ENCODE measurements at regions not wholly inside any gene's neighbourhood (a gene's known extent, or its start where the extent isn't known, plus 50 kb on each side); places are given as distances from the start of the nearest gene placed in this dataset.

- H3K36me3 Mint-ChIP-seq (ENCODE audit: low read depth), result no peaks in the 10 kb centered on the region
- no peaks in the 10 kb centered on the region for H3K27me3 Mint-ChIP-seq
- ATAC-seq (ENCODE audit: low read depth), result no peak
Measured at GRCh38 chr7:11946794-11947193, 114.8 kb upstream of the THSD7A start.

GRCh38 chr7:11950281-11950680 is 118.3 kb upstream of the THSD7A start:
- intact Hi-C loops (cut with micrococcal nuclease), result no loop called here
- Mint-ChIP-seq H3K9me3 (peaks cover 6% of the 10 kb centered on the region), H3K36me3 (ENCODE audit: low read depth) (no peaks in the 10 kb centered on the region), H3K27ac (no peak overlapping the region), H3K27me3 (no peaks in the 10 kb centered on the region), H3K4me3 (no peak overlapping the region), H3K4me1 (no peaks in the 10 kb centered on the region)
- DNase-seq (no peak), ATAC-seq (ENCODE audit: low read depth) (no peak)
- TF ChIP-seq CTCF (IDR thresholded peaks at IDR 0.05), result no peak
- ChIA-PET POLR2A (no interaction called here), CTCF (no interaction called here)

More at GRCh38 chr7:11946794-11947193, 114.8 kb upstream of the THSD7A start:
- TF ChIP-seq CTCF (IDR thresholded peaks at IDR 0.05), result no peak
- Mint-ChIP-seq H3K27ac (no peak overlapping the region), H3K9me3 (peaks cover 10% of the 10 kb centered on the region), H3K4me3 (no peak overlapping the region), H3K4me1 (no peaks in the 10 kb centered on the region)
- intact Hi-C loops (cut with micrococcal nuclease), result no loop called here
- CTCF ChIA-PET, result no interaction called here
- POLR2A ChIA-PET, result no interaction called here
- no peak for DNase-seq

GRCh38 chr7:11950942-11951341 is 118.9 kb upstream of the THSD7A start:
- intact Hi-C loops (cut with micrococcal nuclease), result no loop called here
- H3K27me3 Mint-ChIP-seq, result no peaks in the 10 kb centered on the region
- no peaks in the 10 kb centered on the region for H3K4me1 Mint-ChIP-seq
- DNase-seq (no peak), ATAC-seq (ENCODE audit: low read depth) (no peak)
- no peak overlapping the region for H3K27ac Mint-ChIP-seq
- POLR2A ChIA-PET, result no interaction called here
- peaks cover 4% of the 10 kb centered on the region for H3K9me3 Mint-ChIP-seq
- CTCF ChIA-PET, result no interaction called here
- no peak for TF ChIP-seq CTCF (IDR thresholded peaks at IDR 0.05)
- H3K36me3 Mint-ChIP-seq (ENCODE audit: low read depth), result no peaks in the 10 kb centered on the region
- H3K4me3 Mint-ChIP-seq, result no peak overlapping the region

- no peaks in the 10 kb centered on the region for H3K4me1 Mint-ChIP-seq
- no peak overlapping the region for H3K27ac Mint-ChIP-seq
- ATAC-seq (ENCODE audit: low read depth), result no peak
- no peaks in the 10 kb centered on the region for H3K27me3 Mint-ChIP-seq
- CTCF ChIA-PET, result no interaction called here
- POLR2A ChIA-PET, result no interaction called here
- peaks cover 4% of the 10 kb centered on the region for H3K9me3 Mint-ChIP-seq
- no peaks in the 10 kb centered on the region for H3K36me3 Mint-ChIP-seq (ENCODE audit: low read depth)
- intact Hi-C loops (cut with micrococcal nuclease), result no loop called here
- no peak overlapping the region for H3K4me3 Mint-ChIP-seq
- no peak for TF ChIP-seq CTCF (IDR thresholded peaks at IDR 0.05)
- DNase-seq, result no peak
Measured at GRCh38 chr7:11951909-11952308, 119.9 kb upstream of the THSD7A start.

- ChIA-PET CTCF (no interaction called here), POLR2A (no interaction called here)
- peaks cover 2% of the 10 kb centered on the region for H3K9me3 Mint-ChIP-seq
- H3K27me3 Mint-ChIP-seq, result no peaks in the 10 kb centered on the region
- H3K4me1 Mint-ChIP-seq, result no peaks in the 10 kb centered on the region
- no peaks in the 10 kb centered on the region for H3K36me3 Mint-ChIP-seq (ENCODE audit: low read depth)
- intact Hi-C loops (cut with micrococcal nuclease), result no loop called here
- ATAC-seq (ENCODE audit: low read depth), result no peak
- no peak for TF ChIP-seq CTCF (IDR thresholded peaks at IDR 0.05)
- no peak overlapping the region for H3K4me3 Mint-ChIP-seq
- DNase-seq, result no peak
- H3K27ac Mint-ChIP-seq, result no peak overlapping the region
Measured at GRCh38 chr7:11952972-11953371, 121.0 kb upstream of the THSD7A start.

Measured in activated B cell treated with CpG ODN at 0.5 μM for 24 hours (primary cell).